ENCODE measurements at regions not wholly inside any gene's neighbourhood (a gene's known extent, or its start where the extent isn't known, plus 50 kb on each side); places are given as distances from the start of the nearest gene placed in this dataset.

- H4K91ac ChIP-seq (ENCODE audit: low read length) = no peak overlapping the region
- H3K23ac ChIP-seq (ENCODE audit: low read length in 2 of 2) = no peak overlapping the region
- no peak overlapping the region for H3K4me2 ChIP-seq (ENCODE audit: low read length, poor library complexity, severe bottlenecking)
- no peak overlapping the region for H2BK5ac ChIP-seq (ENCODE audit: low read depth, low read length, poor library complexity, severe bottlenecking)
- H3K4me1 ChIP-seq (ENCODE audit: control insufficient read depth, insufficient read depth, low read depth, low read length) = no peaks in the 10 kb centered on the region
- H2BK12ac ChIP-seq (ENCODE audit: low read length in 2 of 2) = no peak overlapping the region
- no peaks in the 10 kb centered on the region for H3K36me3 ChIP-seq (ENCODE audit: control insufficient read depth in 1 of 2, insufficient read depth in 2 of 2, low read depth in 1 of 2, low read length in 2 of 2)
- no peak overlapping the region for H3K27ac ChIP-seq (ENCODE audit: low read length, poor library complexity, severe bottlenecking)
- no peak for DNase-seq
- H3K4me3 ChIP-seq (ENCODE audit: insufficient read depth in 1 of 2, low read depth in 1 of 2, low read length in 2 of 2) = no peak overlapping the region
- H4K8ac ChIP-seq (ENCODE audit: low read length) = no peak overlapping the region
- H3K79me1 ChIP-seq (replicated peaks; ENCODE audit: low read length, poor library complexity, severe bottlenecking) = no peaks in the 10 kb centered on the region
- WGBS = 25% methylated on average over 1 of the region's 1 CpG
- H2AFZ ChIP-seq (ENCODE audit: low read depth, low read length) = no peak overlapping the region
- H2BK120ac ChIP-seq (ENCODE audit: low read depth, low read length) = no peak overlapping the region
- no peak overlapping the region for H3K4ac ChIP-seq (ENCODE audit: low read depth in 1 of 2, low read length in 2 of 2)
- no peaks in the 10 kb centered on the region for H3K9me3 ChIP-seq (ENCODE audit: control insufficient read depth, low read length)
- no peaks in the 10 kb centered on the region for H3K27me3 ChIP-seq (ENCODE audit: control insufficient read depth in 1 of 2, insufficient read depth in 1 of 2, low read length in 2 of 2)
- no peak overlapping the region for H2AK5ac ChIP-seq (ENCODE audit: low read length, severe bottlenecking)
- H3K9ac ChIP-seq (ENCODE audit: low read length) = no peak overlapping the region
- no peak overlapping the region for H2BK15ac ChIP-seq (ENCODE audit: low read depth, poor library complexity, severe bottlenecking)
- no peak overlapping the region for H3K14ac ChIP-seq (ENCODE audit: low read length in 2 of 2)
- no peak overlapping the region for H3K18ac ChIP-seq (ENCODE audit: low read depth in 1 of 2, low read length in 2 of 2)
These were observed 81.6 kb upstream of the MRPS30 start for GRCh38 chr5:44727100-44727499.

GRCh38 chr5:44719856-44720255, 88.9 kb upstream of the MRPS30 start:
- Histone ChIP-seq H2AFZ (ENCODE audit: low read depth, low read length) (no peak overlapping the region), H3K23ac (ENCODE audit: low read length in 2 of 2) (no peak overlapping the region), H3K9me3 (ENCODE audit: control insufficient read depth, low read length) (no peaks in the 10 kb centered on the region), H2BK15ac (ENCODE audit: low read depth, poor library complexity, severe bottlenecking) (no peak overlapping the region), H3K14ac (ENCODE audit: low read length in 2 of 2) (no peak overlapping the region), H4K8ac (ENCODE audit: low read length) (no peak overlapping the region), H3K4me1 (ENCODE audit: control insufficient read depth, insufficient read depth, low read depth, low read length) (no peaks in the 10 kb centered on the region), H3K4ac (ENCODE audit: low read depth in 1 of 2, low read length in 2 of 2) (no peak overlapping the region), H4K91ac (ENCODE audit: low read length) (no peak overlapping the region), H2BK120ac (ENCODE audit: low read depth, low read length) (no peak overlapping the region), H3K79me1 (replicated peaks; ENCODE audit: low read length, poor library complexity, severe bottlenecking) (no peaks in the 10 kb centered on the region), H2BK12ac (ENCODE audit: low read length in 2 of 2) (no peak overlapping the region), H2BK5ac (ENCODE audit: low read depth, low read length, poor library complexity, severe bottlenecking) (no peak overlapping the region), H3K27me3 (ENCODE audit: control insufficient read depth in 1 of 2, insufficient read depth in 1 of 2, low read length in 2 of 2) (no peaks in the 10 kb centered on the region), H3K18ac (ENCODE audit: low read depth in 1 of 2, low read length in 2 of 2) (no peak overlapping the region), H2AK5ac (ENCODE audit: low read length, severe bottlenecking) (no peak overlapping the region), H3K4me3 (ENCODE audit: insufficient read depth in 1 of 2, low read depth in 1 of 2, low read length in 2 of 2) (no peak overlapping the region), H3K27ac (ENCODE audit: low read length, poor library complexity, severe bottlenecking) (no peak overlapping the region), H3K36me3 (ENCODE audit: control insufficient read depth in 1 of 2, insufficient read depth in 2 of 2, low read depth in 1 of 2, low read length in 2 of 2) (no peaks in the 10 kb centered on the region), H3K4me2 (ENCODE audit: low read length, poor library complexity, severe bottlenecking) (no peak overlapping the region), H3K9ac (ENCODE audit: low read length) (no peak overlapping the region)
- no peak for DNase-seq
- WGBS = 29% methylated on average over 2 of the region's 2 CpGs

- Histone ChIP-seq H3K79me1 (replicated peaks; ENCODE audit: low read length, poor library complexity, severe bottlenecking) (no peaks in the 10 kb centered on the region), H3K9ac (ENCODE audit: low read length) (no peak overlapping the region), H3K36me3 (ENCODE audit: control insufficient read depth in 1 of 2, insufficient read depth in 2 of 2, low read depth in 1 of 2, low read length in 2 of 2) (no peaks in the 10 kb centered on the region), H3K4me1 (ENCODE audit: control insufficient read depth, insufficient read depth, low read depth, low read length) (no peaks in the 10 kb centered on the region), H3K4ac (ENCODE audit: low read depth in 1 of 2, low read length in 2 of 2) (no peak overlapping the region), H3K4me3 (ENCODE audit: insufficient read depth in 1 of 2, low read depth in 1 of 2, low read length in 2 of 2) (no peak overlapping the region), H3K4me2 (ENCODE audit: low read length, poor library complexity, severe bottlenecking) (no peak overlapping the region), H2AFZ (ENCODE audit: low read depth, low read length) (no peak overlapping the region), H3K9me3 (ENCODE audit: control insufficient read depth, low read length) (no peaks in the 10 kb centered on the region), H3K23ac (ENCODE audit: low read length in 2 of 2) (no peak overlapping the region), H3K27me3 (ENCODE audit: control insufficient read depth in 1 of 2, insufficient read depth in 1 of 2, low read length in 2 of 2) (no peaks in the 10 kb centered on the region), H3K14ac (ENCODE audit: low read length in 2 of 2) (no peak overlapping the region), H3K27ac (ENCODE audit: low read length, poor library complexity, severe bottlenecking) (no peak overlapping the region), H2BK5ac (ENCODE audit: low read depth, low read length, poor library complexity, severe bottlenecking) (no peak overlapping the region), H2BK15ac (ENCODE audit: low read depth, poor library complexity, severe bottlenecking) (no peak overlapping the region), H2BK120ac (ENCODE audit: low read depth, low read length) (no peak overlapping the region), H2AK5ac (ENCODE audit: low read length, severe bottlenecking) (no peak overlapping the region), H4K91ac (ENCODE audit: low read length) (no peak overlapping the region), H2BK12ac (ENCODE audit: low read length in 2 of 2) (no peak overlapping the region), H3K18ac (ENCODE audit: low read depth in 1 of 2, low read length in 2 of 2) (no peak overlapping the region), H4K8ac (ENCODE audit: low read length) (no peak overlapping the region)
- WGBS = 84% methylated on average over 3 of the region's 3 CpGs
- DNase-seq = no peak
These were observed 93.7 kb upstream of the MRPS30 start for GRCh38 chr5:44714871-44715561.

- no peak overlapping the region for H2BK5ac ChIP-seq (ENCODE audit: low read depth, low read length, poor library complexity, severe bottlenecking)
- H3K18ac ChIP-seq (ENCODE audit: low read depth in 1 of 2, low read length in 2 of 2) = no peak overlapping the region
- no peak overlapping the region for H4K91ac ChIP-seq (ENCODE audit: low read length)
- H3K14ac ChIP-seq (ENCODE audit: low read length in 2 of 2) = no peak overlapping the region
- H2AFZ ChIP-seq (ENCODE audit: low read depth, low read length) = no peak overlapping the region
- H4K8ac ChIP-seq (ENCODE audit: low read length) = no peak overlapping the region
- H3K4me1 ChIP-seq (ENCODE audit: control insufficient read depth, insufficient read depth, low read depth, low read length) = no peaks in the 10 kb centered on the region
- H2BK12ac ChIP-seq (ENCODE audit: low read length in 2 of 2) = no peak overlapping the region
- no peak overlapping the region for H3K4me2 ChIP-seq (ENCODE audit: low read length, poor library complexity, severe bottlenecking)
- no peak overlapping the region for H3K27ac ChIP-seq (ENCODE audit: low read length, poor library complexity, severe bottlenecking)
- DNase-seq = no peak
- no peak overlapping the region for H3K9ac ChIP-seq (ENCODE audit: low read length)
- no peaks in the 10 kb centered on the region for H3K27me3 ChIP-seq (ENCODE audit: control insufficient read depth in 1 of 2, insufficient read depth in 1 of 2, low read length in 2 of 2)
- 100% methylated on average over 1 of the region's 3 CpGs for WGBS
- H3K36me3 ChIP-seq (ENCODE audit: control insufficient read depth in 1 of 2, insufficient read depth in 2 of 2, low read depth in 1 of 2, low read length in 2 of 2) = no peaks in the 10 kb centered on the region
- no peak overlapping the region for H2BK15ac ChIP-seq (ENCODE audit: low read depth, poor library complexity, severe bottlenecking)
- H3K79me1 ChIP-seq (replicated peaks; ENCODE audit: low read length, poor library complexity, severe bottlenecking) = no peaks in the 10 kb centered on the region
- H3K4me3 ChIP-seq (ENCODE audit: insufficient read depth in 1 of 2, low read depth in 1 of 2, low read length in 2 of 2) = no peak overlapping the region
- no peak overlapping the region for H3K4ac ChIP-seq (ENCODE audit: low read depth in 1 of 2, low read length in 2 of 2)
- no peak overlapping the region for H2AK5ac ChIP-seq (ENCODE audit: low read length, severe bottlenecking)
- H3K9me3 ChIP-seq (ENCODE audit: control insufficient read depth, low read length) = no peaks in the 10 kb centered on the region
- no peak overlapping the region for H2BK120ac ChIP-seq (ENCODE audit: low read depth, low read length)
- H3K23ac ChIP-seq (ENCODE audit: low read length in 2 of 2) = no peak overlapping the region
These were observed 95.3 kb upstream of the MRPS30 start for GRCh38 chr5:44713446-44713845.

Data from mesenchymal stem cell (in vitro differentiated cells and primary cell).